ENCODE measurements at regions not wholly inside any gene's neighbourhood (a gene's known extent, or its start where the extent isn't known, plus 50 kb on each side); places are given as distances from the start of the nearest gene placed in this dataset.

GRCh38 chr11:128242451-128242850, 344.9 kb downstream of the ETS1 start:
- no peaks in the 10 kb centered on the region for H3K36me3 Mint-ChIP-seq (ENCODE audit: low read depth)
- no peak overlapping the region for H3K4me3 Mint-ChIP-seq
- TF ChIP-seq CTCF (conservative IDR thresholded peaks at IDR 0.05): no peak
- H3K27me3 Mint-ChIP-seq (ENCODE audit: low read depth): no peaks in the 10 kb centered on the region
- DNase-seq (ENCODE audit: low read depth, low spot score): no peak
- H3K4me1 Mint-ChIP-seq: peaks cover 5% of the 10 kb centered on the region
- H3K27ac Mint-ChIP-seq (ENCODE audit: unreplicated experiment): no peak overlapping the region
- no peaks in the 10 kb centered on the region for H3K9me3 Mint-ChIP-seq

GRCh38 chr11:128240546-128240945, 346.8 kb downstream of the ETS1 start:
- no peaks in the 10 kb centered on the region for H3K27me3 Mint-ChIP-seq (ENCODE audit: low read depth)
- H3K4me1 Mint-ChIP-seq: no peaks in the 10 kb centered on the region
- no peak for TF ChIP-seq CTCF (conservative IDR thresholded peaks at IDR 0.05)
- DNase-seq (ENCODE audit: low read depth, low spot score): no peak
- no peaks in the 10 kb centered on the region for H3K36me3 Mint-ChIP-seq (ENCODE audit: low read depth)
- no peaks in the 10 kb centered on the region for H3K9me3 Mint-ChIP-seq
- H3K27ac Mint-ChIP-seq (ENCODE audit: unreplicated experiment): no peak overlapping the region
- no peak overlapping the region for H3K4me3 Mint-ChIP-seq

GRCh38 chr11:128239306-128239705, 348.1 kb downstream of the ETS1 start:
- TF ChIP-seq CTCF (conservative IDR thresholded peaks at IDR 0.05): no peak
- Mint-ChIP-seq H3K27me3 (ENCODE audit: low read depth) (no peaks in the 10 kb centered on the region), H3K4me3 (no peak overlapping the region), H3K27ac (ENCODE audit: unreplicated experiment) (no peak overlapping the region), H3K9me3 (no peaks in the 10 kb centered on the region), H3K4me1 (no peaks in the 10 kb centered on the region), H3K36me3 (ENCODE audit: low read depth) (no peaks in the 10 kb centered on the region)
- DNase-seq (ENCODE audit: low read depth, low spot score): no peak

- Mint-ChIP-seq H3K4me1 (no peaks in the 10 kb centered on the region), H3K4me3 (no peak overlapping the region), H3K27me3 (ENCODE audit: low read depth) (no peaks in the 10 kb centered on the region), H3K9me3 (no peaks in the 10 kb centered on the region), H3K36me3 (ENCODE audit: low read depth) (no peaks in the 10 kb centered on the region), H3K27ac (ENCODE audit: unreplicated experiment) (no peak overlapping the region)
- no peak for DNase-seq (ENCODE audit: low read depth, low spot score)
- TF ChIP-seq CTCF (conservative IDR thresholded peaks at IDR 0.05): no peak
Measured at GRCh38 chr11:128238521-128239265, 348.7 kb downstream of the ETS1 start.

- no peak for TF ChIP-seq CTCF (conservative IDR thresholded peaks at IDR 0.05)
Measured at GRCh38 chr11:128236506-128237498, 350.6 kb downstream of the ETS1 start.

More at GRCh38 chr11:128236506-128237498, 350.6 kb downstream of the ETS1 start:
- Mint-ChIP-seq H3K27me3 (ENCODE audit: low read depth) (no peaks in the 10 kb centered on the region), H3K9me3 (peaks cover 2% of the 10 kb centered on the region), H3K27ac (ENCODE audit: unreplicated experiment) (no peak overlapping the region), H3K36me3 (ENCODE audit: low read depth) (no peaks in the 10 kb centered on the region), H3K4me3 (no peak overlapping the region), H3K4me1 (no peaks in the 10 kb centered on the region)
- DNase-seq (ENCODE audit: low read depth, low spot score): no peak

Measured in neural crest cell (in vitro differentiated cells).